Mammary epithelial cell (primary cell): ENCODE measurements at regions not wholly inside any gene's neighbourhood (a gene's known extent, or its start where the extent isn't known, plus 50 kb on each side); places are given as distances from the start of the nearest gene placed in this dataset.

Experiments used
- CTCF ChIP-seq, 2 donors: IDR thresholded peaks in 1 of 2; conservative IDR thresholded peaks in 1 of 2; 2 replicates each; pipeline ENCODE4 v1.5.1; 2011 to 2012; ENCODE audit warnings: inconsistent platforms in 2 of 2, low read length in 2 of 2, mild to moderate bottlenecking in 2 of 2, control low read depth in 1 of 2, low read depth in 1 of 2; ENCODE audit not compliant: insufficient read depth in 1 of 2; ENCODE audit errors: extremely low read depth in 1 of 2
- EZH2 ChIP-seq: IDR thresholded peaks from 2 replicates; pipeline ENCODE4 v1.6.1; 2012; ENCODE audit warnings: low read length, inconsistent platforms, borderline replicate concordance

- TF ChIP-seq CTCF (conservative IDR thresholded peaks at IDR 0.05 in 1 of 2, IDR thresholded peaks at IDR 0.05 in 1 of 2; ENCODE audit: extremely low read depth in 1 of 2, insufficient read depth in 1 of 2, low read depth in 1 of 2, low read length in 2 of 2), result no peak
- no peak for TF ChIP-seq EZH2
These were observed 135.2 kb downstream of the DLL1 start for GRCh38 chr6:170155464-170156196.
